Activated T-helper 1 cell treated with anti-CD3 and anti-CD28 coated beads, Interleukin-12 subunit alpha, Interleukin-12 subunit beta, Interleukin-2, Interleukin-4 antibody, amounts not matched to agents 30 ng/mL and 10 ng/mL and 1 ng/mL, durations not matched to agents 14 hours and 24 hours and 36 hours (primary cell): ENCODE measurements at regions not wholly inside any gene's neighbourhood (a gene's known extent, or its start where the extent isn't known, plus 50 kb on each side); places are given as distances from the start of the nearest gene placed in this dataset.

ENCODE experiments used
- DNase-seq: peaks from one replicate; pipeline ENCODE4 v3.0.0; 2021; ENCODE audit warnings: low spot score
- H3K27ac Mint-ChIP-seq: one replicate; pipeline ENCODE4 v1.8.0; 2021; ENCODE audit warnings: mild to moderate bottlenecking, mixed read lengths
- H3K27me3 Mint-ChIP-seq: one replicate; pipeline ENCODE4 v1.8.0; 2022; ENCODE audit warnings: mild to moderate bottlenecking, moderate library complexity, mixed read lengths; ENCODE audit not compliant: insufficient read depth
- H3K36me3 Mint-ChIP-seq: one replicate; pipeline ENCODE4 v1.8.0; 2021; ENCODE audit warnings: low read depth, mixed read lengths
- H3K4me1 Mint-ChIP-seq: one replicate; pipeline ENCODE4 v1.8.0; 2021; ENCODE audit warnings: low read depth, mixed read lengths
- H3K4me3 Mint-ChIP-seq: one replicate; pipeline ENCODE4 v1.8.0; 2021; ENCODE audit warnings: mild to moderate bottlenecking, moderate library complexity, mixed read lengths
- H3K9me3 Mint-ChIP-seq: one replicate; pipeline ENCODE4 v1.8.0; 2021; ENCODE audit warnings: mixed read lengths
- intact Hi-C: fragments of 100-400 bp; cut with micrococcal nuclease; formaldehyde crosslinking; loops from one replicate; pipeline ENCODE4 v1.15.1; 2024

DNA sequence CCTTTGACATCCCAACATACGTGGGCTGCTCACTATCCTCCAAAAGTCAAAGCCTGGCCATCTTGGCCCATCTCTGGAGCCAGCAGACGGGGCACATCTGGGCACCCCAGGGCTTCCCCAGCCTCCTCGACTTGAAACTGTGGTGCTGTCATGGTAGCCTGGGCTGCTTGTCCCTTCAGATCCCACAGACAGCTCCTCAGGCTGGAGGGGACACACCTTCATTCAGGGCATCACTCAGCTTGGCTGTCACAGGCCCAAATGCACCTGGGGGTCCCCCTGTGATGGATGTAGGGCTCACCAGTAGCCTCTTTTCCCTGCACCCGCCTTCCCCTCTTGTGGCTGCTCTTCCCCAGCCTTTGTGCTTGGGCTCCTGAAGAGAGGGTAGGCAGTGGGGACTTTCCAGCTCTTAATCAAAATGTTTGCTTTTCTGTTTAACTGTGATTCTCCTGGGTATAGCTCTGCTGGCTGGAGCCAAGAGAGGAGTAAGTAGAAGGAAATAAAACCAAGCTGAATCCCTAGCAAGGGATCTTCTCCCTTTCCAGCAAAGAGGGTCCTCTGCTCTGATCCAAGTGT, 92.3 kb downstream of the GYPC start:
- DNase-seq: no peak
- Mint-ChIP-seq H3K4me3 (no peak overlapping the region), H3K9me3 (no peaks in the 10 kb centered on the region), H3K4me1 (no peaks in the 10 kb centered on the region), H3K36me3 (no peaks in the 10 kb centered on the region), H3K27me3 (peaks cover 7% of the 10 kb centered on the region), H3K27ac (no peak overlapping the region)
- intact Hi-C loops: no loop called here

- Mint-ChIP-seq H3K27ac (no peak overlapping the region), H3K27me3 (peaks cover 7% of the 10 kb centered on the region), H3K4me1 (no peaks in the 10 kb centered on the region), H3K9me3 (no peaks in the 10 kb centered on the region), H3K4me3 (no peak overlapping the region), H3K36me3 (no peaks in the 10 kb centered on the region)
- intact Hi-C loops: loop anchor here (1.0 kb wide), 1 partner anchor 221 kb away; no protein-coding TSS in a partner anchor
- DNase-seq: no peak
Measured at GRCh38 chr2:126748929-126749518, 93.1 kb downstream of the GYPC start.

DNA sequence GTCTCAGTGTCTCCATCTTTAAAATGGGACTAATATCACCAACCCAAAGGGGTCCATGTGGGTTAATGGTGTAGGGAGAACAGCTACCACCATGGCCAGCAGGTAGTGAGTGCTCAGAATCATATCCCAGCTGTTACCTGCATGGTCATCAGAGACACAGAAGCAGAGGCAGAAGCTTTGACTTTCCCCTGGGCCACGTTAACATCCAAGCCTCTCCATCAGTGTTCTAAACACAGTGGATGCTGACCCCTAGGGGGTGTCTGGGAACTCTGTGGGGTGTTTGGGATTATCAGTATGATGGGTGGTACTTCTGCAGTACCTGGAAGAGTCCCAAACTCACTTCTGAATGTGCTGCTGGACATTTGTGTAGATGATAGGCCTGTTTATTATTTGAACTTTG, 93.6 kb downstream of the GYPC start:
- no peaks in the 10 kb centered on the region for H3K9me3 Mint-ChIP-seq
- no peak overlapping the region for H3K4me3 Mint-ChIP-seq
- H3K36me3 Mint-ChIP-seq: no peaks in the 10 kb centered on the region
- peaks cover 7% of the 10 kb centered on the region for H3K27me3 Mint-ChIP-seq
- no peaks in the 10 kb centered on the region for H3K4me1 Mint-ChIP-seq
- DNase-seq: no peak
- intact Hi-C loops: loop anchor here (1.0 kb wide), 1 partner anchor 221 kb away; no protein-coding TSS in a partner anchor
- no peak overlapping the region for H3K27ac Mint-ChIP-seq

DNA sequence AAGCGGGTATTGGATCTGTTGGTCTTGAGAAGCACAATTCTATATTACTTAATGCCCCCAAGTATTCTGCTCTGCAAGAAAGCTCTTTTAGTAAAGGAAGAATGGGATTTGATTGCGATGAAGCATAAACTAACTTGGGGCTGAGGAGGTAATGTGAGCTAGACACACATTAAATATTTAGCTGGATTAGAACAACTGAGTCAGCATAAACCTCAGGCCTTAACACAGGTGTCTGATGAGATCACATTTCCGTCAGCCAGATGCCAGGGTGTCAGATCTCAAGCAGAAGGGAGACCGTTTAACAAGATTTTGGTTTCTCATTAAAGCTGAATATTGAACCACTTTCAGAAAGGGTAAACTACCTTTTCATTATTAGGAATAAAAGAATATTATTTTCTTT, 94.5 kb downstream of the GYPC start:
- Mint-ChIP-seq H3K9me3 (no peaks in the 10 kb centered on the region), H3K27me3 (peaks cover 7% of the 10 kb centered on the region), H3K4me3 (no peak overlapping the region), H3K27ac (no peak overlapping the region), H3K4me1 (no peaks in the 10 kb centered on the region), H3K36me3 (no peaks in the 10 kb centered on the region)
- intact Hi-C loops: no loop called here
- no peak for DNase-seq

GRCh38 chr2:126751477-126751876, 95.5 kb downstream of the GYPC start:
- intact Hi-C loops: no loop called here
- Mint-ChIP-seq H3K4me1 (no peaks in the 10 kb centered on the region), H3K9me3 (no peaks in the 10 kb centered on the region), H3K36me3 (peaks cover 3% of the 10 kb centered on the region), H3K27ac (peak overlapping the region; percentile 56), H3K27me3 (peaks cover 9% of the 10 kb centered on the region), H3K4me3 (no peak overlapping the region)
- DNase-seq: no peak

GRCh38 chr2:126752876-126753275, 96.9 kb downstream of the GYPC start:
- no peak for DNase-seq

DNA sequence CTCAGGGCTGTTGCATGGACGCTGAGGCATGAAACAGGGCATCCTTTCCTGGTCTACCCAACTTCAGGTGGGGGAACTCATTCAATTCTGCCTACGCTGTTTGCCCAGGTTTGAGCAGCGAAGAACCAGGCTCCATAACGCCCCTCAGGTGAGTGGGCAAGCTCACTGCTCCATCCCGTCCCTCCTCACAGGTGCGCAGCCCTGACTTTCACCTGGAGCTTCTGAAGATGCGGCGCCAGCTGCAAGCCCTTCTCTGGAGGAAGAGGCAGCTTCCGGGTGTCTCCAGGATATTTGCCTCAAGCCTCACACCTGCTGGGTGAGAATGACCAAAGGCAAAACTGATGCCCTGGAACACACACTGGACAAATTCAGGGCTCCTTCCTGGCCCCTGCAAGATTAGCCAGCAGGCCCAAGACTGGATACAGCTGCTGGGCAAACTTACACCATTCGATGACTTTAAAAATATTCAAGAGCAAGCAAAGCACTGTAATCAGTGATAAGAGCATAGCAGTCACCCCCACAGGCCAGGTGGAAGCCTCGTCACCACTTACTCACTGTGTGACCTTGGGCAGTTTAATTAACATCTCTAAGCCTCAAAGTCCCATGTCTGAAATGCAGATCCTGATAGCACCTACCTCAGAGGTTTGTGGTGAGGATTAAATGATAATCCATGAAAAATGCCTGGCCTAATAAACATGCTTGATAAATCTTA, 97.7 kb downstream of the GYPC start:
- Mint-ChIP-seq H3K27ac (no peak overlapping the region), H3K4me1 (no peaks in the 10 kb centered on the region), H3K4me3 (no peak overlapping the region), H3K27me3 (peaks cover 6% of the 10 kb centered on the region), H3K9me3 (no peaks in the 10 kb centered on the region), H3K36me3 (peaks cover 3% of the 10 kb centered on the region)
- intact Hi-C loops: no loop called here
- DNase-seq: no peak

More at GRCh38 chr2:126752876-126753275, 96.9 kb downstream of the GYPC start:
- peaks cover 3% of the 10 kb centered on the region for H3K36me3 Mint-ChIP-seq
- H3K27ac Mint-ChIP-seq: no peak overlapping the region
- H3K4me1 Mint-ChIP-seq: no peaks in the 10 kb centered on the region
- peaks cover 6% of the 10 kb centered on the region for H3K27me3 Mint-ChIP-seq
- H3K9me3 Mint-ChIP-seq: no peaks in the 10 kb centered on the region
- H3K4me3 Mint-ChIP-seq: no peak overlapping the region
- intact Hi-C loops: no loop called here

- DNase-seq: no peak
- H3K27ac Mint-ChIP-seq: no peak overlapping the region
- intact Hi-C loops: no loop called here
Measured at GRCh38 chr2:126754240-126755004, 98.5 kb downstream of the GYPC start.

GRCh38 chr2:126756125-126756524, 100.2 kb downstream of the GYPC start:
- Mint-ChIP-seq H3K36me3 (peaks cover 3% of the 10 kb centered on the region), H3K27ac (no peak overlapping the region), H3K4me1 (peaks cover 2% of the 10 kb centered on the region), H3K9me3 (no peaks in the 10 kb centered on the region), H3K27me3 (peaks cover 3% of the 10 kb centered on the region), H3K4me3 (no peak overlapping the region)
- intact Hi-C loops: no loop called here
- no peak for DNase-seq

More at GRCh38 chr2:126754240-126755004, 98.5 kb downstream of the GYPC start:
- no peaks in the 10 kb centered on the region for H3K4me1 Mint-ChIP-seq
- no peaks in the 10 kb centered on the region for H3K9me3 Mint-ChIP-seq
- H3K4me3 Mint-ChIP-seq: no peak overlapping the region
- peaks cover 3% of the 10 kb centered on the region for H3K27me3 Mint-ChIP-seq
- H3K36me3 Mint-ChIP-seq: peaks cover 3% of the 10 kb centered on the region

- Mint-ChIP-seq H3K9me3 (no peaks in the 10 kb centered on the region), H3K4me3 (no peak overlapping the region), H3K27me3 (peaks cover 14% of the 10 kb centered on the region), H3K4me1 (peaks cover 42% of the 10 kb centered on the region), H3K27ac (no peak overlapping the region), H3K36me3 (no peaks in the 10 kb centered on the region)
- no peak for DNase-seq
- intact Hi-C loops: loop anchor here (5.0 kb wide), 1 partner anchor 104 kb away; the partner anchor contains the start of gene GYPC
Measured at GRCh38 chr2:126761256-126761980, 105.5 kb downstream of the GYPC start.

GRCh38 chr2:126761981-126762878, 106.3 kb downstream of the GYPC start:
- DNase-seq: peak; percentile 42

More at GRCh38 chr2:126761981-126762878, 106.3 kb downstream of the GYPC start:
- Mint-ChIP-seq H3K4me3 (peak overlapping the region; percentile 3), H3K36me3 (no peaks in the 10 kb centered on the region), H3K27me3 (peaks cover 17% of the 10 kb centered on the region), H3K9me3 (no peaks in the 10 kb centered on the region), H3K4me1 (peaks cover 45% of the 10 kb centered on the region), H3K27ac (peak overlapping the region; percentile 45)
- intact Hi-C loops: loop anchor here (5.0 kb wide), 1 partner anchor 105 kb away; the partner anchor contains the start of gene GYPC
